ENCODE measurements at regions not wholly inside any gene's neighbourhood (a gene's known extent, or its start where the extent isn't known, plus 50 kb on each side); places are given as distances from the start of the nearest gene placed in this dataset.

DNA sequence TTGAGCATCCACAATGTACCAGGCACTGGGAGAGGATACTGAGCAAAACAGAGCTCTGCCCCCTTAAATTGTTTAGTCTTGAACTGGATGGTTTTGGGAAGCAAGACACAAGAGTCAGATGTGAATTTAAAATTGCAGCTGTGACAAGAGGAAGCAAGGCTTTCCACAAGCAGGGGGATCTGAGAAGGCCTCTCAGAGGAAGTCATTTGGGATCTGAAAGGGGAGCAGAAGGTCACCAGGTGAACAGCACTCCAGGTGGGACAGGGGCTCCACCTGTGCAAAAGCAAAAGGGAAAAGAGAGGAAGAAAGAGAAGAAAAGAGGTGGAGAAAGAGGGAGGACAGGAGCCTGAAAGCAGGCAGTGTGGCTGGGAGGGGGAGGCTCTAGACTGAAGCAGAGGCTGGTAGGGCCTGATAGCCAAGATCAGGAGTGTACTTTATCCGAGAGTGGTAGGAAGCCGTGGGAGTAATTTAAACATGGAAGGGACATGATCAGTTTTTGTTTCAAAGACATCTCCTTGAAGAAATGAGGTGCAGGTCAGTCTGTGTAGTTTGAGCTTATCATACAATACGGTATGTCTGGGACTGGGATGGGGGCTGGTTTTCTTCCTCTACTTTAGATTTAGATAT is 76.1 kb upstream of the DUSP5 start:
- no peak overlapping the region for H3K27ac Mint-ChIP-seq (ENCODE audit: unreplicated experiment)
- no peaks in the 10 kb centered on the region for H3K27me3 Mint-ChIP-seq (ENCODE audit: unreplicated experiment)
- H3K36me3 Mint-ChIP-seq (ENCODE audit: unreplicated experiment): no peaks in the 10 kb centered on the region
- H3K4me1 Mint-ChIP-seq (ENCODE audit: unreplicated experiment): peaks cover 41% of the 10 kb centered on the region
- H3K4me3 Mint-ChIP-seq (ENCODE audit: unreplicated experiment): no peak overlapping the region
- no peaks in the 10 kb centered on the region for H3K9me3 Mint-ChIP-seq (ENCODE audit: unreplicated experiment)
- no peak for TF ChIP-seq CTCF (IDR thresholded peaks at IDR 0.05)
- no peak for DNase-seq (ENCODE audit: extremely low spot score, unreplicated experiment)

DNA sequence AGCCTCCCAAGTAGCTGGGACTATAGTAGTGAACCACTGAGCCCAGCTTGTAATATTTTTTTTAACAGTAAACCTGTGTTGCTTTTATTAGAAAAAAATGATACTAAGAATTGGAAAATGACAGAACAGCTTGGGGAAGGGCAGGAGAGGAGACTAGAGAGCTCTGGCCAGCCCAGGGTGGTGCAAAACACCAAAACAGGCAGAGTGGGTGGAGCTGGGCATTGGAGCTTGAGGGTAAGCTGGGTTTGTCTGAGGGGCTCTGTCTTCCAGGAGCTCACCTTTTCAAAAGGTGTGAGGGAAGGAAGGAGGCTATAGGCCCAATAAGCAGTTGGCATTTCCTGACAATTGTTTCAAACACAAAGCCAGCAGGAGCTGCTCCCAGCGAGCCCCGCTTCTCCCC is 75.2 kb upstream of the DUSP5 start:
- H3K9me3 Mint-ChIP-seq (ENCODE audit: unreplicated experiment): no peaks in the 10 kb centered on the region
- peak overlapping the region; percentile 13 for H3K27ac Mint-ChIP-seq (ENCODE audit: unreplicated experiment)
- H3K36me3 Mint-ChIP-seq (ENCODE audit: unreplicated experiment): no peaks in the 10 kb centered on the region
- H3K4me1 Mint-ChIP-seq (ENCODE audit: unreplicated experiment): peaks cover 49% of the 10 kb centered on the region
- DNase-seq (ENCODE audit: extremely low spot score, unreplicated experiment): no peak
- H3K27me3 Mint-ChIP-seq (ENCODE audit: unreplicated experiment): no peaks in the 10 kb centered on the region
- TF ChIP-seq CTCF (IDR thresholded peaks at IDR 0.05): no peak
- H3K4me3 Mint-ChIP-seq (ENCODE audit: unreplicated experiment): no peak overlapping the region

DNA sequence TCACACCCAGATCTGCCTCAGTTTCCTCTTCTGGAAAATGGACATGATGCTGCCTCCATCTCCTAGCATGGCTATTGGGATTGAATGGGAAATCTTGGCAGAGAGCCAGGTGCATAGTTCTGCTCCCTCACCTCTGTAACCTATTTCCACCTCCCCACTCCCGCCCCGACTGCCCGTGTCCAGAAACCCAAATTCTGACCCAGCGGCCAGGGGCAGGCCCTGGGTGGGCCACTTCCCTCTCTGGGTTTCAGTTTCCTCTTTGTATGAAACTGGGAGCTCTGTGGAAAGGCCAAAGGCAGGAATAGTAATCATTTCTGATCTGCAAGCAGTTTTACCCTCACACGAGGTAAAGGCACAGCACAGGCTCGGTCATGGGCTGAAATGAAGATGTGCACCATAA is 74.1 kb upstream of the DUSP5 start:
- H3K27ac Mint-ChIP-seq (ENCODE audit: unreplicated experiment): peak overlapping the region; percentile 14
- H3K9me3 Mint-ChIP-seq (ENCODE audit: unreplicated experiment): no peaks in the 10 kb centered on the region
- H3K27me3 Mint-ChIP-seq (ENCODE audit: unreplicated experiment): no peaks in the 10 kb centered on the region
- no peak for TF ChIP-seq CTCF (IDR thresholded peaks at IDR 0.05)
- peaks cover 51% of the 10 kb centered on the region for H3K4me1 Mint-ChIP-seq (ENCODE audit: unreplicated experiment)
- no peak for DNase-seq (ENCODE audit: extremely low spot score, unreplicated experiment)
- no peak overlapping the region for H3K4me3 Mint-ChIP-seq (ENCODE audit: unreplicated experiment)
- H3K36me3 Mint-ChIP-seq (ENCODE audit: unreplicated experiment): no peaks in the 10 kb centered on the region

- TF ChIP-seq CTCF (IDR thresholded peaks at IDR 0.05): no peak
- no peaks in the 10 kb centered on the region for H3K9me3 Mint-ChIP-seq (ENCODE audit: unreplicated experiment)
- H3K27ac Mint-ChIP-seq (ENCODE audit: unreplicated experiment): peak overlapping the region; percentile 96
- no peaks in the 10 kb centered on the region for H3K27me3 Mint-ChIP-seq (ENCODE audit: unreplicated experiment)
- H3K36me3 Mint-ChIP-seq (ENCODE audit: unreplicated experiment): no peaks in the 10 kb centered on the region
- peak overlapping the region; percentile 8 for H3K4me3 Mint-ChIP-seq (ENCODE audit: unreplicated experiment)
- H3K4me1 Mint-ChIP-seq (ENCODE audit: unreplicated experiment): peaks cover 52% of the 10 kb centered on the region
- no peak for DNase-seq (ENCODE audit: extremely low spot score, unreplicated experiment)
These were observed 71.9 kb upstream of the DUSP5 start for GRCh38 chr10:110425684-110426293.

DNA sequence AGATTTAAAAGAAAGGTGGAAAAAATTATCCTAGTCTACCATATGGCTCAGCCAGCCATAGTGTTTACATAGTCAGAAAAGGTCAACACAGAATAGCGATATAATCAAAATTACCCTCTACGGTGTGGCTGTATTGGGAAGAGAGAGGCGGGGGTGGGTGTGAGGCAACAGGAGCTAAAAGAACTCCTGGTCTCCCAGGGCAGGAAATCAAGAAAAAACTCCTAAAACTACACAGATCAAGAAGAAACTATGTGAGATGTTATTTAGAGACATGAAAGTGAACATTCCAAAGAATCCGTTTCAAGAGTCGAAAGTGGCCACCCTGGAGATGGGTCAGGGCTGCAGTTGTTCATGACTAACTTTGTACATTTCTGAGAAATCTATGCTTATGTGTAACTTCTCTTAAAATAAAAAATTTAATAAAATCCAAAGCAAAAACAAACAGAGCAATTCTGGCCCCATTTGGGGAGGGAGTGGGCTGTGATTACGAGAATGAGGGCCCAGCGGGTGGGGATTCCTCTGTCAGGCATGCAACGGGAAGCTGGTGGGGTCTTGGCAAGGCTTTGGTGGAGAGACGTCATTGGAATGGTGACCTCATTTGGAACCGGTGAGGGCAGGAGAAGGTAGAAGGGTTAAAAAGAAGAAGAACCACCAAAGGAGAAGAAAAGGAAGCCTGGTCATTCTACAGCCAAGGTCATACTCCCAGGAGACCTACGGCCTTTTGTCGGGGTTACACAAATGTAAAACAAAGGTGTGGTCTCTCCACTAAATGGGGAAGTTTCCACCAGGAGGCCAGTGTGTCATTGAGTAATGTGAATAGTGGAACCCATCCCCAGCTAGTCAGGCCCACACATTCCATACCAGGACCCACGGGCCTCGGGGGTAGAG is 71.2 kb upstream of the DUSP5 start:
- Mint-ChIP-seq H3K9me3 (ENCODE audit: unreplicated experiment) (no peaks in the 10 kb centered on the region), H3K4me1 (ENCODE audit: unreplicated experiment) (peaks cover 51% of the 10 kb centered on the region), H3K4me3 (ENCODE audit: unreplicated experiment) (peak overlapping the region; percentile 11), H3K27me3 (ENCODE audit: unreplicated experiment) (no peaks in the 10 kb centered on the region), H3K27ac (ENCODE audit: unreplicated experiment) (peak overlapping the region; percentile 96), H3K36me3 (ENCODE audit: unreplicated experiment) (no peaks in the 10 kb centered on the region)
- no peak for TF ChIP-seq CTCF (IDR thresholded peaks at IDR 0.05)
- peak; percentile 92 for DNase-seq (ENCODE audit: extremely low spot score, unreplicated experiment)
